Activated T-helper 1 cell treated with anti-CD3 and anti-CD28 coated beads, Interleukin-12 subunit alpha, Interleukin-12 subunit beta, Interleukin-2, Interleukin-4 antibody, amounts not matched to agents 30 ng/mL and 10 ng/mL and 1 ng/mL, durations not matched to agents 14 hours and 24 hours and 36 hours (primary cell): ENCODE measurements at regions not wholly inside any gene's neighbourhood (a gene's known extent, or its start where the extent isn't known, plus 50 kb on each side); places are given as distances from the start of the nearest gene placed in this dataset.

ENCODE experiments used
- DNase-seq: peaks from one replicate; pipeline ENCODE4 v3.0.0; 2021; ENCODE audit warnings: low spot score
- H3K27ac Mint-ChIP-seq: one replicate; pipeline ENCODE4 v1.8.0; 2021; ENCODE audit warnings: mild to moderate bottlenecking, mixed read lengths
- H3K27me3 Mint-ChIP-seq: one replicate; pipeline ENCODE4 v1.8.0; 2022; ENCODE audit warnings: mild to moderate bottlenecking, moderate library complexity, mixed read lengths; ENCODE audit not compliant: insufficient read depth
- H3K36me3 Mint-ChIP-seq: one replicate; pipeline ENCODE4 v1.8.0; 2021; ENCODE audit warnings: low read depth, mixed read lengths
- H3K4me1 Mint-ChIP-seq: one replicate; pipeline ENCODE4 v1.8.0; 2021; ENCODE audit warnings: low read depth, mixed read lengths
- H3K4me3 Mint-ChIP-seq: one replicate; pipeline ENCODE4 v1.8.0; 2021; ENCODE audit warnings: mild to moderate bottlenecking, moderate library complexity, mixed read lengths
- H3K9me3 Mint-ChIP-seq: one replicate; pipeline ENCODE4 v1.8.0; 2021; ENCODE audit warnings: mixed read lengths
- intact Hi-C: fragments of 100-400 bp; cut with micrococcal nuclease; formaldehyde crosslinking; loops from one replicate; pipeline ENCODE4 v1.15.1; 2024

DNA sequence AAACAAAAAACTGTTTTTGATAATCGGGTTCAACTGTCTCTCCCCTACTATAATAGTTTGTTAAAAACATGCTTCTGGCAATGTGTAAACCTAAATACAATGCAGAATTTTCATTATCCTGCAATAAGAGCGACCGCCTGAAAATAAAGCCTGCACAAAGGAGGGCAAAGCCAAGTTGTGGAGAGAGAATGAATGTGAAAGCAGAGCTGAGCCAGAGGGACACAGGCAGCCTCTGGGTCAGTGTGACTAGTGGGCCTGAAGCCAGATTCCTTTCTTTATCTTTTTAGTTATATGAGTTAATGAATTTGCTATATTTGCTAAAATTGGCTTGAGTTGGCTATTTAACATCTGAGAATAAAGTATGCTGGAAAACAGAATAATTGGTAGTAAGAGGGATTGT, 615.2 kb downstream of the PLA2G4A start:
- no peak overlapping the region for H3K4me3 Mint-ChIP-seq
- H3K4me1 Mint-ChIP-seq, result no peaks in the 10 kb centered on the region
- no peaks in the 10 kb centered on the region for H3K36me3 Mint-ChIP-seq
- intact Hi-C loops, result no loop called here
- peaks cover 3% of the 10 kb centered on the region for H3K9me3 Mint-ChIP-seq
- no peaks in the 10 kb centered on the region for H3K27me3 Mint-ChIP-seq
- H3K27ac Mint-ChIP-seq, result no peak overlapping the region
- DNase-seq, result no peak

DNA sequence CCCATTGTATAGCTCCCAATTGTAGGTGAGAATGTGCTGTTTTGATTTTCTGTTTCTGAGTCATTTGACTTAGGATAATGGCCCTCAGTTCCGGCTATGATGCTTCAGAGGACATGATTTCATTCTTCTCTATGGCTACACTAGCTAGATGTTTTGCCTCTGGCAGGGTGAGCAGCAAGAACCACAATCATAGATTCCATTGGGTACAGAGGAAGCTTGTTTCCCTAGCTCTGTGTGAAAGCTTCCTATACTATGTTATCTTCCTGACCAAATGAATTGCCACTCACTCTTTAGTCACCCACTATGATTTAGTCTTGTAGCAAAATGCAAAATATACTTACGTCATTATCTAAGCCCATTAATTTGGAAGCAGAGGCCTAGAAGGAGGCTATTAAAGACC, 616.3 kb downstream of the PLA2G4A start:
- no peaks in the 10 kb centered on the region for H3K36me3 Mint-ChIP-seq
- no peak overlapping the region for H3K4me3 Mint-ChIP-seq
- H3K4me1 Mint-ChIP-seq, result no peaks in the 10 kb centered on the region
- intact Hi-C loops, result no loop called here
- H3K9me3 Mint-ChIP-seq, result peaks cover 3% of the 10 kb centered on the region
- H3K27ac Mint-ChIP-seq, result no peak overlapping the region
- no peak for DNase-seq
- H3K27me3 Mint-ChIP-seq, result no peaks in the 10 kb centered on the region

DNA sequence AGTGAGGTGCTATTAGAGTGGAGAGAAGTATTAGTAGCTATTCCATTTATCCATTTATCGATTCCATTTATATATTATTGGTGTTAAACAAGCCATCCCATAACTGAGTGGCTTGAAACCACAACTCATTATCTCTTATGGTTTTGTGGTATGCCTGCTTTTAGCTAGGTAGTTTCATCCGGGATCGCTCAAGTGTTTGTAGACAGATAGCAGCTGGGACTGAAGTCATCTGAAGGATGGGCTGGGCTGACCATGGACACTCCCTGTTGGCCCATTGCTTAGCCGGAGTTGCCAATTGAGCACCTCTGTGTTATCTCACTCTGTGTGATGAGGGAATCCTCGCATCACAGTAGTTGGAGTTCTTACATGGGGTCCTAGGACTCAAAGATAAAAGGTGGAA, 622.5 kb downstream of the PLA2G4A start:
- no peak overlapping the region for H3K27ac Mint-ChIP-seq
- DNase-seq, result no peak
- H3K36me3 Mint-ChIP-seq, result no peaks in the 10 kb centered on the region
- H3K9me3 Mint-ChIP-seq, result no peaks in the 10 kb centered on the region
- intact Hi-C loops, result no loop called here
- no peak overlapping the region for H3K4me3 Mint-ChIP-seq
- no peaks in the 10 kb centered on the region for H3K4me1 Mint-ChIP-seq
- H3K27me3 Mint-ChIP-seq, result no peaks in the 10 kb centered on the region

DNA sequence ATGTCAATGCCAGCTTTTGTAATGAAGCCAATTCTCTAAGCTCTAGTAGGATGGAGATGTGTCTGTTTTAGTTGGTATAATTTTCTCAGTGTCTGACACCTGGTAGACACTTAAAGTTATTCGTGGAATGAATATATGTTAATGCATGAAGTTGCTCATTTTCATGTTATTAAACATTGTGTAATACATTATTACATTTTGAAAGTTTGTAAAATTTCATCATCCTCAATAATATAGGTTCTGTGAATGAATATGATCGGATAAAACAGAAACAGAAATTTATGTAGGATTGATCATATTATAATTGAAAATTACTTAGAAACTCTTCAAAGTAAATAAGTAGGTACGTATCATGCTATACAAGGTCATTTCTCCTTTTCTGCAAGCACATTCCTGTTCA, 625.3 kb downstream of the PLA2G4A start:
- Mint-ChIP-seq H3K36me3 (no peaks in the 10 kb centered on the region), H3K9me3 (no peaks in the 10 kb centered on the region), H3K27ac (no peak overlapping the region), H3K4me1 (no peaks in the 10 kb centered on the region), H3K4me3 (no peak overlapping the region), H3K27me3 (no peaks in the 10 kb centered on the region)
- intact Hi-C loops, result no loop called here
- DNase-seq, result no peak

DNA sequence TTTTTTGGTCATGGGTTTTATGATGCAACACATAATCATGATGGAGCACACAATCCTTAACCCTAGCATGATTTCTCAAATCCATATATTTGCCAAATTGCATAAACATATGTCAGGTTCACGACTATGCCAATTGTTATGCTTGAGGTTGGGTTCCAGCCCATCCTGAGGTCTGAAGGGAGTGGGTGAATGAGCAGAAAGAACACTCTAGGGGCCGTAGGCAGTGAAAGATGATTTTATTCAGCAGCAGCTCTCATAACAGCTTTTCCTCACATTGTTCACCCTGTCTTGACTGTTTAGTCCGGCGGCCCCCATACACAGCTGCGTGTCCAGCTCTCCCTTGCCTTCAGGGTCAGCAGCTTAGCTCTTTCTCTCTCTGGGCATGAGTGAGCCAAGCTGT, 627.7 kb downstream of the PLA2G4A start:
- no peaks in the 10 kb centered on the region for H3K36me3 Mint-ChIP-seq
- no peak overlapping the region for H3K4me3 Mint-ChIP-seq
- H3K27me3 Mint-ChIP-seq, result no peaks in the 10 kb centered on the region
- H3K27ac Mint-ChIP-seq, result no peak overlapping the region
- H3K9me3 Mint-ChIP-seq, result no peaks in the 10 kb centered on the region
- intact Hi-C loops, result no loop called here
- no peak for DNase-seq
- H3K4me1 Mint-ChIP-seq, result no peaks in the 10 kb centered on the region

DNA sequence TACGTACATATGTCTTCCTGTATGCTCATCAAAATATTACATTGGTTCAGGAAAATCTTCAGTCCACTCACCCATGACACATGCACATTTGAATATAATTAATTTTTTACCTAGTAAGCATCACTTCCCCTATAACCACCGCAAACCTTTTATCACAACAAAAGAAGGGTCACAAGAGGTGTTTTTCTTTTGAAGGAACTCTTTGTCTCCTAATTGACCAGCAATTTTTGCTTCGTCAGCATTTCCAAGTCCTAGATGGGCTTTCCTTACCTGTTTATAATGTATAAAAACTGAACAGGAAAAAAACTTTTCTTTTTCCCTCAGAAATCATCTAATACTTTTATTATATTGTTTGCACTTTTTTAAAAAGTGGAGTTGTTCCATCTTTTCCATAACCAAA, 631.3 kb downstream of the PLA2G4A start:
- Mint-ChIP-seq H3K36me3 (no peaks in the 10 kb centered on the region), H3K4me1 (no peaks in the 10 kb centered on the region), H3K4me3 (no peak overlapping the region), H3K27me3 (no peaks in the 10 kb centered on the region), H3K27ac (no peak overlapping the region), H3K9me3 (peaks cover 19% of the 10 kb centered on the region)
- intact Hi-C loops, result no loop called here
- no peak for DNase-seq

DNA sequence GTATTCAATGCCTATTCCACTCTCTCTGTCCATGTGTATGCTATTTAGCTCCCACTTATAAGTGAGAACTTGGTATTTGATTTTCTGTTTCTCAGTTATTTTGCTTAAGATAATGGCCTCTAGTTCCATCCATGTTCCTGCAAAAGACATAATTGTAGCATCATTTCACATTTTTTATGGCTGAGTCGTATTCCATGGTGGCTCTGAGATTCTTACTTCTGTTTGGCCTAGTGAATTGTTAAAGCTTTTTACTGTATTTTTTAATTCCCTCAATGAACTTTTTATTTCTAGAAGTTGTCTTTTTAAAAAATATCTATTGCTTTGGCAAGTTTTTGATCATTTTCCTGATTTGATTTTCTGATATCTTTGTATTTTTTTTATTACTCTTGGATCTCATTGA, 635.6 kb downstream of the PLA2G4A start:
- H3K9me3 Mint-ChIP-seq, result peaks cover 25% of the 10 kb centered on the region
- intact Hi-C loops, result no loop called here
- no peaks in the 10 kb centered on the region for H3K36me3 Mint-ChIP-seq
- H3K27me3 Mint-ChIP-seq, result no peaks in the 10 kb centered on the region
- no peak overlapping the region for H3K27ac Mint-ChIP-seq
- H3K4me1 Mint-ChIP-seq, result no peaks in the 10 kb centered on the region
- H3K4me3 Mint-ChIP-seq, result no peak overlapping the region
- no peak for DNase-seq

DNA sequence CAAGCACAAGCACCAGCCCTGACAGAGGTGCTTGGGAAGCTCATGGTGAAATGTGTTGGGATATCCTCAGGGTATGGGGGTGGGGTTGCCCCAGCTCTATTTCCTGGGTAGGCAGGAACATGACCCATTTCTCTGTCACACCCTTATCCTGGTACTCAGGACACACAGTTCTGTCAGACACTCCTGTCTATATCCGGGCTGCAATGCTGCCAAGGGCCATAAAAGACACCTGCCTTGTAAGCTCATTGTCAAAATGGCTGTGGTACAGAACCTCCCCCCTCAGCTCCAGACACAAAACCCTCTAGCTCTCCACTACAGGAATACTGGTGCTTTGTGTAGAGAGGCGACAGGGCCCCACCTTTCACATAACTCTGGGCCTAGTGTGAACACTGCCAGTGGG, 636.7 kb downstream of the PLA2G4A start:
- H3K4me1 Mint-ChIP-seq, result no peaks in the 10 kb centered on the region
- H3K4me3 Mint-ChIP-seq, result no peak overlapping the region
- H3K27ac Mint-ChIP-seq, result no peak overlapping the region
- DNase-seq, result no peak
- intact Hi-C loops, result no loop called here
- no peaks in the 10 kb centered on the region for H3K36me3 Mint-ChIP-seq
- peaks cover 25% of the 10 kb centered on the region for H3K9me3 Mint-ChIP-seq
- H3K27me3 Mint-ChIP-seq, result no peaks in the 10 kb centered on the region

DNA sequence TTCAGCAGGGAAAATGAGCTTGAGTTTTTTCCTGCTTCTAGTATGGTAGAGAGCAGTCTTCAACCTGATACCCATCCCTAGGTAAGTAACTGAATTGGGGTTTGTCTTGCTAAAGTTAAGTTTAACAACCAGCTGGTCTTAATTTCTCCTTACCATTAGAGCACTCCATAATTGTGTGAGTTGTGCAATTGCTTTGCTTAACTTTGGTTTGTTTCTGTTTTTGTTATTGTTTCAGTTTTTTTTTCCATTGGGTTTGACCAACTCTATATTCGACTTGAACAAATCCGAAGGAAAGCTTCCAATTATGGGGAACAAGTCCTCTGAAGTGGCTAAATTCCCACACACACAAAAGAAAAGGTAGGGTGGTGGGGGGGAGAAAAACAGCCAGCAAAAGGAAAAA, 641.1 kb downstream of the PLA2G4A start:
- Mint-ChIP-seq H3K4me1 (no peaks in the 10 kb centered on the region), H3K27ac (no peak overlapping the region), H3K4me3 (no peak overlapping the region), H3K27me3 (no peaks in the 10 kb centered on the region), H3K9me3 (peaks cover 8% of the 10 kb centered on the region), H3K36me3 (no peaks in the 10 kb centered on the region)
- intact Hi-C loops, result no loop called here
- no peak for DNase-seq

DNA sequence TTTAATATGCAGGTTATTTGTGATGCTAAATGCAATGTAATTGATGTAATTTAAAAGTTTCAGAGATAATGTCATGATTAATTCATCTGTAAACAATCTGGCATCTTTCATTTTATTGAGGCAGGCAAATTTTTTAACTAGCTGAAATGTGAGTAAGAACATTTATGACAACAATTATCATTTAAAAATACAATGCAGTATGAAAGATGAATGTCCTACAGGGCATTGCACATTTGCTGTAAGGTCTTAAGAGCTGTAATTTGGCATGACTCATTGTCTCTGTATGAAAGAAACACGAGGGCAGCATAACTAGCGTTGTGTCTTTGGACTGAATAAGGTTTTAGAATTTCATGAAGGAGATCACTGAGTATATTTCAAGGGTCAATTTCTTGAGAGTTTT, 642.8 kb downstream of the PLA2G4A start:
- DNase-seq, result no peak
- no peaks in the 10 kb centered on the region for H3K4me1 Mint-ChIP-seq
- no peak overlapping the region for H3K27ac Mint-ChIP-seq
- H3K4me3 Mint-ChIP-seq, result no peak overlapping the region
- intact Hi-C loops, result no loop called here
- H3K9me3 Mint-ChIP-seq, result peaks cover 3% of the 10 kb centered on the region
- H3K36me3 Mint-ChIP-seq, result no peaks in the 10 kb centered on the region
- no peaks in the 10 kb centered on the region for H3K27me3 Mint-ChIP-seq

DNA sequence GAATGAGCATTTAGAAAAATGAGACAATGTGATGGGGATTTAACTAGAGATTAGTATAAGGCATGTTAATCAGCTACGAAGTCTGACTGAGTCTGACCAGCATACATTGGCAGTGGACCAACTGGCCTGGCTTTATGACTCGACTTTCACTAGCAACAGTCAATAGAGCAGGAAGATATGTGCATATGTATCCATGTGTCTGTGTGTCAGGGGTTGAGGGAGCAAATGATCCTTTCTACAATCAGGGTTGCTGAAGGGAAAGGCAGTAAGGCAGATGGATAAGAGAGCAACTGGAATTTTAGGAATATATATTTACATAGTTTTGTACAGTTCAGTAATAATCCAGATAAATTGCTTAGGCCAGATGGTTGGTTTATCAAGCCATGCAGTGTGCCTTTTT, 645.6 kb downstream of the PLA2G4A start:
- Mint-ChIP-seq H3K27me3 (no peaks in the 10 kb centered on the region), H3K9me3 (no peaks in the 10 kb centered on the region), H3K36me3 (no peaks in the 10 kb centered on the region), H3K4me1 (no peaks in the 10 kb centered on the region), H3K27ac (no peak overlapping the region), H3K4me3 (no peak overlapping the region)
- intact Hi-C loops, result no loop called here
- DNase-seq, result no peak

DNA sequence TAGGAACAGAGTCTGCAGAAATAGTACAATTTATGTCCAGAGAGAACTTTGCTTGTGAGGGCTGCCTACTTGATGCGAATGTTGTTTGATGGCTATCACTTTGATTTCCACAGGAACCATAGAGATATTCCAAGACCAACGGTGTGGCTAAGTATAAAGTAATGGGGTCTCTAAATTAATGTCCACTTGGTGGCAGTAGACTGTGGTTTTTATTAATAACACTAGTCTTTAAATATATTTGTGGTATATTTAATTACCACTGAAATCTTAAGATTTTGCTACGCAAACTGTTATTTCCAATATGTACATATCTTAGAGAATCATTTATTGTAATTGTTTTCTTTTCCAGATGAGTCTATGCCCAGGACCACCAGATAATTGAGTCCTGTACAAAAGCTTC, 647.9 kb downstream of the PLA2G4A start:
- intact Hi-C loops, result no loop called here
- no peaks in the 10 kb centered on the region for H3K9me3 Mint-ChIP-seq
- no peaks in the 10 kb centered on the region for H3K36me3 Mint-ChIP-seq
- DNase-seq, result no peak
- H3K4me3 Mint-ChIP-seq, result no peak overlapping the region
- H3K27ac Mint-ChIP-seq, result no peak overlapping the region
- no peaks in the 10 kb centered on the region for H3K27me3 Mint-ChIP-seq
- H3K4me1 Mint-ChIP-seq, result no peaks in the 10 kb centered on the region

DNA sequence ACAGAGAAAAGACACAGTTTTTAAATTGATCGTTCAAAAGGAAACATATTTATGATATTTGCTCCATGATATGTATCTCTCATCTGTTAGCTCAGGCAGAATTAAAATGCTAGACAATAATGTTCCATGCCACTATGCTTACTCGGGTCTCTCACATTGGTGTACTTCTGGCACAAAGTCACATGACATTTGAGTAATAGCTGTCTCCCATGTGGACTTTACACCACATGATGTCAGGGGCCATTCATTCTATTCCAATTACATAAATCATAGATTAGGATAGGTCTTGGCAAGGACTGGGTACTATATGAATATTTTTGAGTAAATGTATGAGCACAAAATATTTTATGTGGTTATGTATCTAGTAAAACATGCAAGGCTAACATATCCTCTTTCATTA, 648.4 kb downstream of the PLA2G4A start:
- Mint-ChIP-seq H3K27ac (no peak overlapping the region), H3K27me3 (no peaks in the 10 kb centered on the region), H3K4me3 (no peak overlapping the region), H3K36me3 (no peaks in the 10 kb centered on the region), H3K4me1 (no peaks in the 10 kb centered on the region), H3K9me3 (no peaks in the 10 kb centered on the region)
- intact Hi-C loops, result no loop called here
- no peak for DNase-seq

DNA sequence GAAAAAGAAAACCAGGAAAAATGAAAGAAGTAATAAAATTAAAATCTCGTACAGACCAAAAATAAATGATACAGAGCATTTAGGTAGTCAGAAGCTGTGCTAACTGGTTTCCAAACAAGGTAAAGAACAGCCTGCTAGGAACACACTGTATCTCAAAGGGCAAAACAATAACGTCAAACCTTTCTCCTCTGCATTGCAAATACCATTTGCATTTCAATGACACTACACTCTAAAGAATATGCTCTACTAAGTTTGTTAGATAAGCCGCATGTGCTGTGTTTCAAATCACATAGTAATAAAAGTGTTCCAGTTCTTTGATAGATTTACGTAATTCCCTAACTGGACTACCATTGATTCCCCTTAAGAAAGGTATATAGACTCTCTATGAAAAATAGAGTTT, 648.8 kb downstream of the PLA2G4A start:
- no peaks in the 10 kb centered on the region for H3K4me1 Mint-ChIP-seq
- no peak overlapping the region for H3K27ac Mint-ChIP-seq
- intact Hi-C loops, result no loop called here
- H3K9me3 Mint-ChIP-seq, result no peaks in the 10 kb centered on the region
- H3K27me3 Mint-ChIP-seq, result no peaks in the 10 kb centered on the region
- no peaks in the 10 kb centered on the region for H3K36me3 Mint-ChIP-seq
- no peak overlapping the region for H3K4me3 Mint-ChIP-seq
- DNase-seq, result no peak
